Neural progenitor cell (in vitro differentiated cells): ENCODE measurements at regions not wholly inside any gene's neighbourhood (a gene's known extent, or its start where the extent isn't known, plus 50 kb on each side); places are given as distances from the start of the nearest gene placed in this dataset.

Experiments
- EZH2 ChIP-seq: fragments of 200-600 bp; sonication (generic); IDR thresholded peaks from 2 replicates; pipeline ENCODE4 v1.6.1; 2017; ENCODE audit warnings: antibody characterized with exemption, mild to moderate bottlenecking, moderate library complexity
- EZH2phosphoT487 ChIP-seq: fragments of 200-600 bp; sonication (generic); IDR thresholded peaks from 2 replicates; pipeline ENCODE4 v1.6.1; 2017; ENCODE audit warnings: antibody characterized with exemption
- TF ChIP-seq, protein P1 (sequence below): fragments of 200-600 bp; sonication (generic); IDR thresholded peaks from 2 replicates; pipeline ENCODE4 v1.5.1; 2017; ENCODE audit warnings: antibody characterized with exemption, mild to moderate bottlenecking

GRCh38 chr1:74824497-74825107, 91.7 kb downstream of the TYW3 start:
- TF ChIP-seq, protein P1, sequence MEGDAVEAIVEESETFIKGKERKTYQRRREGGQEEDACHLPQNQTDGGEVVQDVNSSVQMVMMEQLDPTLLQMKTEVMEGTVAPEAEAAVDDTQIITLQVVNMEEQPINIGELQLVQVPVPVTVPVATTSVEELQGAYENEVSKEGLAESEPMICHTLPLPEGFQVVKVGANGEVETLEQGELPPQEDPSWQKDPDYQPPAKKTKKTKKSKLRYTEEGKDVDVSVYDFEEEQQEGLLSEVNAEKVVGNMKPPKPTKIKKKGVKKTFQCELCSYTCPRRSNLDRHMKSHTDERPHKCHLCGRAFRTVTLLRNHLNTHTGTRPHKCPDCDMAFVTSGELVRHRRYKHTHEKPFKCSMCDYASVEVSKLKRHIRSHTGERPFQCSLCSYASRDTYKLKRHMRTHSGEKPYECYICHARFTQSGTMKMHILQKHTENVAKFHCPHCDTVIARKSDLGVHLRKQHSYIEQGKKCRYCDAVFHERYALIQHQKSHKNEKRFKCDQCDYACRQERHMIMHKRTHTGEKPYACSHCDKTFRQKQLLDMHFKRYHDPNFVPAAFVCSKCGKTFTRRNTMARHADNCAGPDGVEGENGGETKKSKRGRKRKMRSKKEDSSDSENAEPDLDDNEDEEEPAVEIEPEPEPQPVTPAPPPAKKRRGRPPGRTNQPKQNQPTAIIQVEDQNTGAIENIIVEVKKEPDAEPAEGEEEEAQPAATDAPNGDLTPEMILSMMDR = no peak
- TF ChIP-seq EZH2phosphoT487 (no peak), EZH2 (no peak)
